B cell (primary cell): ENCODE measurements at regions not wholly inside any gene's neighbourhood (a gene's known extent, or its start where the extent isn't known, plus 50 kb on each side); places are given as distances from the start of the nearest gene placed in this dataset.

Experiments used
- ATAC-seq: fragments of 200-7000 bp; cut with Tn5 transposase; one replicate; pipeline ENCODE4 v1.10.0; 2021; ENCODE audit warnings: low read depth, mild to moderate bottlenecking, moderate number of reproducible peaks, moderate library complexity
- CTCF ChIA-PET: fragments of 350-600 bp; sonication (Branson Sonifier 250); formaldehyde crosslinking; loops from one replicate; lab custom pipeline; 2021; ENCODE audit warnings: antibody characterized with exemption, inconsistent platforms; lab: Charles Lee
- POLR2A ChIA-PET: fragments of 350-600 bp; sonication (Branson Sonifier 250); formaldehyde crosslinking; loops from one replicate; lab custom pipeline; 2021; ENCODE audit warnings: antibody characterized with exemption; lab: Charles Lee
- DNase-seq: peaks from one replicate; pipeline ENCODE4 v3.0.0; 2013
- H2AFZ ChIP-seq: 2 replicates; pipeline ENCODE4 v1.6.1; 2012; ENCODE audit warnings: mild to moderate bottlenecking, low read depth, low read length; ENCODE audit not compliant: insufficient read depth, poor library complexity, severe bottlenecking
- H3K27ac ChIP-seq, 2 donors: 1 replicate in 1 of 2; 2 replicates in 1 of 2; pipeline ENCODE4 v1.5.1; 2012 to 2013; ENCODE audit warnings: low read length in 2 of 2, mild to moderate bottlenecking in 2 of 2, moderate library complexity in 1 of 2
- H3K27me3 ChIP-seq, 4 experiments: fragments of 200-600 bp in 1 of 4; sonication (generic) in 1 of 4; replicated peaks in 1 of 4; 1 replicate in 2 of 4; 2 replicates in 2 of 4; pipeline versions ENCODE4 v1.6.1 to v1.7.0; 2013 to 2016; ENCODE audit warnings: low read length in 3 of 4, mild to moderate bottlenecking in 2 of 4, mixed read lengths in 1 of 4, moderate library complexity in 1 of 4; ENCODE audit not compliant: insufficient read depth in 4 of 4, control insufficient read depth in 3 of 4; ENCODE audit errors: control extremely low read depth in 1 of 4
- H3K36me3 ChIP-seq, 2 experiments: replicated peaks in 1 of 2; 1 replicate in 1 of 2; 2 replicates in 1 of 2; pipeline versions ENCODE4 v1.6.1 to v1.7.1; 2013; ENCODE audit warnings: low read length in 1 of 2; ENCODE audit not compliant: insufficient read depth in 2 of 2, control insufficient read depth in 1 of 2; ENCODE audit errors: control extremely low read depth in 1 of 2, extremely low read depth in 1 of 2
- H3K4me1 ChIP-seq, 2 donors: fragments of 200-600 bp in 1 of 2; sonication (generic) in 1 of 2; 1 replicate in 1 of 2; 2 replicates in 1 of 2; pipeline versions ENCODE4 v1.5.1 to v1.6.1; 2013 to 2017; ENCODE audit warnings: low read length in 2 of 2; ENCODE audit not compliant: control insufficient read depth in 2 of 2, insufficient read depth in 2 of 2
- H3K4me2 ChIP-seq: replicated peaks from 2 replicates; pipeline ENCODE3; 2012; ENCODE audit warnings: mild to moderate bottlenecking, low read depth, low read length; ENCODE audit not compliant: poor library complexity, severe bottlenecking
- H3K4me3 ChIP-seq, 5 experiments: fragments of 200-600 bp in 1 of 5; sonication (generic) in 1 of 5; 1 replicate in 3 of 5; 2 replicates in 2 of 5; pipeline versions ENCODE4 v1.5.1 to v1.7.0; 2011 to 2016; ENCODE audit warnings: low read length in 4 of 5, mild to moderate bottlenecking in 4 of 5, low read depth in 2 of 5, control low read depth in 1 of 5, moderate library complexity in 1 of 5; ENCODE audit not compliant: insufficient read depth in 1 of 5; ENCODE audit errors: control extremely low read depth in 1 of 5, extremely low read depth in 1 of 5
- H3K79me2 ChIP-seq: fragments of 200-600 bp; sonication (generic); one replicate; pipeline ENCODE4 v1.6.0; 2016; ENCODE audit warnings: low read length; ENCODE audit not compliant: control insufficient read depth, insufficient read depth
- H3K9ac ChIP-seq: fragments of 200-600 bp; sonication (generic); 2 replicates; pipeline ENCODE4 v1.6.1; 2017; ENCODE audit warnings: mild to moderate bottlenecking, low read length, moderate library complexity
- H3K9me3 ChIP-seq, 3 donors: one replicate each; pipeline versions ENCODE4 v1.6.1 to v1.7.1; 2013; ENCODE audit warnings: low read length in 2 of 3; ENCODE audit not compliant: control insufficient read depth in 2 of 3, insufficient read depth in 1 of 3; ENCODE audit errors: control extremely low read depth in 1 of 3
- H4K20me1 ChIP-seq: 2 replicates; pipeline ENCODE4 v1.6.0; 2012; ENCODE audit warnings: mild to moderate bottlenecking, low read length; ENCODE audit not compliant: insufficient read depth, control insufficient read depth, poor library complexity, severe bottlenecking
- H3K27ac Mint-ChIP-seq: one replicate; pipeline ENCODE4 v1.8.0; 2021; ENCODE audit warnings: mixed read lengths
- H3K27me3 Mint-ChIP-seq: one replicate; pipeline ENCODE4 v1.8.0; 2021; ENCODE audit warnings: mixed read lengths
- H3K4me1 Mint-ChIP-seq: one replicate; pipeline ENCODE4 v1.8.0; 2021; ENCODE audit warnings: mixed read lengths
- H3K4me3 Mint-ChIP-seq: one replicate; pipeline ENCODE4 v1.8.0; 2021; ENCODE audit warnings: mixed read lengths
- H3K9me3 Mint-ChIP-seq: one replicate; pipeline ENCODE4 v1.8.0; 2022; ENCODE audit warnings: mixed read lengths; ENCODE audit not compliant: insufficient read depth
- EZH2 ChIP-seq: IDR thresholded peaks from 2 replicates; pipeline ENCODE4 v1.6.1; 2012; ENCODE audit warnings: borderline replicate concordance, low read depth, mild to moderate bottlenecking, moderate library complexity, low read length; ENCODE audit not compliant: insufficient read depth, poor library complexity, severe bottlenecking
- WGBS: methylation state at CpG from one replicate; pipeline ENCODE4 v1.1.5; 2013; ENCODE audit warnings: missing lambda C conversion rate; ENCODE audit not compliant: insufficient coverage; 5-methylcytosine and 5-hydroxymethylcytosine counted together
- intact Hi-C: fragments of 100-400 bp; cut with micrococcal nuclease; formaldehyde crosslinking; loops from one replicate; pipeline ENCODE4 v1.10.0; 2022
- TF ChIP-seq, protein P1 (sequence below): fragments of 200-600 bp; IDR thresholded peaks from one replicate; pipeline ENCODE4 v1.8.0; 2022; ENCODE audit warnings: antibody characterized with exemption, mild to moderate bottlenecking

DNA sequence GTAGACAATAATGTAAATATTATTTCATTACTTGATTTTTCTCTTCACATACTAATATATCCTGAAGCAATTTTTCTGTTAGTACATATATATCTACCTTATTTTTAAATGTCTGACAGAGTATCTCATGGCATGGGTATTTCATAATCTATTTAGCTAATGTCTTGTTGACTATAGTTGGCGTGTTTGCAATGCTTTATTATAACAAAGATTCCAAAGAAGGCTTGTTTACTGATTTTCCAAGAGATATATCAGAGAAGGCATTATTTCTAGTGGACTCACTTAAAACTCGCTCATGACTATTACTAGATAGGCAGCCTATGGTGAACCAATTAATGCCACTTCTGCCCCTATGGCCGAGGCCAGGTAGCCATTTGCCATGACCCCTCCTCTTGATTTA lies 152.4 kb upstream of the RORA start:
- Histone ChIP-seq H3K4me3 (no peak overlapping the region), H3K9me3 (no peaks in the 10 kb centered on the region), H3K36me3 (no peaks in the 10 kb centered on the region), H3K79me2 (no peaks in the 10 kb centered on the region), H3K9ac (no peak overlapping the region), H2AFZ (no peak overlapping the region), H4K20me1 (no peaks in the 10 kb centered on the region), H3K4me1 (no peaks in the 10 kb centered on the region), H3K27me3 (no peaks in the 10 kb centered on the region), H3K4me2 (no peak overlapping the region), H3K27ac (no peak overlapping the region)
- H3K27ac Mint-ChIP-seq, result no peak overlapping the region
- H3K9me3 Mint-ChIP-seq, result no peaks in the 10 kb centered on the region
- ChIA-PET POLR2A (no interaction called here), CTCF (no interaction called here)
- H3K4me3 Mint-ChIP-seq, result no peak overlapping the region
- intact Hi-C loops, result no loop called here
- ATAC-seq (no peak), DNase-seq (no peak)
- 90% methylated on average over 2 of the region's 3 CpGs for WGBS
- no peaks in the 10 kb centered on the region for H3K4me1 Mint-ChIP-seq
- no peak for TF ChIP-seq EZH2
- TF ChIP-seq, protein P1, sequence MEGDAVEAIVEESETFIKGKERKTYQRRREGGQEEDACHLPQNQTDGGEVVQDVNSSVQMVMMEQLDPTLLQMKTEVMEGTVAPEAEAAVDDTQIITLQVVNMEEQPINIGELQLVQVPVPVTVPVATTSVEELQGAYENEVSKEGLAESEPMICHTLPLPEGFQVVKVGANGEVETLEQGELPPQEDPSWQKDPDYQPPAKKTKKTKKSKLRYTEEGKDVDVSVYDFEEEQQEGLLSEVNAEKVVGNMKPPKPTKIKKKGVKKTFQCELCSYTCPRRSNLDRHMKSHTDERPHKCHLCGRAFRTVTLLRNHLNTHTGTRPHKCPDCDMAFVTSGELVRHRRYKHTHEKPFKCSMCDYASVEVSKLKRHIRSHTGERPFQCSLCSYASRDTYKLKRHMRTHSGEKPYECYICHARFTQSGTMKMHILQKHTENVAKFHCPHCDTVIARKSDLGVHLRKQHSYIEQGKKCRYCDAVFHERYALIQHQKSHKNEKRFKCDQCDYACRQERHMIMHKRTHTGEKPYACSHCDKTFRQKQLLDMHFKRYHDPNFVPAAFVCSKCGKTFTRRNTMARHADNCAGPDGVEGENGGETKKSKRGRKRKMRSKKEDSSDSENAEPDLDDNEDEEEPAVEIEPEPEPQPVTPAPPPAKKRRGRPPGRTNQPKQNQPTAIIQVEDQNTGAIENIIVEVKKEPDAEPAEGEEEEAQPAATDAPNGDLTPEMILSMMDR, result no peak
- H3K27me3 Mint-ChIP-seq, result peaks cover 7% of the 10 kb centered on the region

DNA sequence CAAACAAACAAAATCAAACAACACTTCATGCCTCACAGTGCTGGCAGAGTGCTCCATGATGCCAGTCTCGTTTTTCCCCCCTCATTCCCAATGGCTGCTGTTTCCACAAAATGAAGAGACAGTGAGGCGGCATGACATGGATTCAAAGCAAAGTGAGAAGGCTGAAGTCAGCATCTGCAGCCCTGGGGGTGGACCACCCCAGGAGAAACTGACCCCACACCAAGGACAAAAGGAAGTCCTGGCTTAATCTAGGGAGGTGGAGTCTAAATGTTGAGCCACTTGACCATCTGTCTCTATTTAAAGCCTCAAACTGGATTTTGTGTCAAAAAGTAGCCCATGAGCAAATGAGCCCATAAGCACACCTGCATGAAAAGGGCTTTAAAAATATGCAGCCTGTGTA lies 151.2 kb upstream of the RORA start:
- H3K9me3 ChIP-seq, result peaks cover 0 to 3% (median 0%) of the 10 kb centered on the region in 3 donors
- ATAC-seq (no peak), DNase-seq (no peak)
- ChIA-PET CTCF (no interaction called here), POLR2A (no interaction called here)
- H3K4me2 ChIP-seq, result no peak overlapping the region
- H3K4me3 Mint-ChIP-seq, result no peak overlapping the region
- TF ChIP-seq, protein P1, result no peak
- TF ChIP-seq EZH2, result no peak
- no peaks in the 10 kb centered on the region for H3K4me1 ChIP-seq
- H3K9ac ChIP-seq, result no peak overlapping the region
- 75% methylated on average over 2 of the region's 2 CpGs for WGBS
- H3K4me1 Mint-ChIP-seq, result no peaks in the 10 kb centered on the region
- H3K27ac Mint-ChIP-seq, result no peak overlapping the region
- H4K20me1 ChIP-seq, result no peaks in the 10 kb centered on the region
- H2AFZ ChIP-seq, result no peak overlapping the region
- no peak overlapping the region for H3K4me3 ChIP-seq
- H3K9me3 Mint-ChIP-seq, result no peaks in the 10 kb centered on the region
- no peaks in the 10 kb centered on the region for H3K36me3 ChIP-seq
- H3K79me2 ChIP-seq, result no peaks in the 10 kb centered on the region
- H3K27me3 ChIP-seq, result no peaks in the 10 kb centered on the region
- intact Hi-C loops, result no loop called here
- peaks cover 7% of the 10 kb centered on the region for H3K27me3 Mint-ChIP-seq
- H3K27ac ChIP-seq, result no peak overlapping the region
